B cell (primary cell): ENCODE measurements at regions not wholly inside any gene's neighbourhood (a gene's known extent, or its start where the extent isn't known, plus 50 kb on each side); places are given as distances from the start of the nearest gene placed in this dataset.

ENCODE experiments used
- ATAC-seq: fragments of 200-7000 bp; cut with Tn5 transposase; one replicate; pipeline ENCODE4 v1.10.0; 2021; ENCODE audit warnings: low read depth, mild to moderate bottlenecking, moderate number of reproducible peaks, moderate library complexity
- CTCF ChIA-PET: fragments of 350-600 bp; sonication (Branson Sonifier 250); formaldehyde crosslinking; loops from one replicate; lab custom pipeline; 2021; ENCODE audit warnings: antibody characterized with exemption, inconsistent platforms; lab: Charles Lee
- POLR2A ChIA-PET: fragments of 350-600 bp; sonication (Branson Sonifier 250); formaldehyde crosslinking; loops from one replicate; lab custom pipeline; 2021; ENCODE audit warnings: antibody characterized with exemption; lab: Charles Lee
- DNase-seq: peaks from one replicate; pipeline ENCODE4 v3.0.0; 2013
- H2AFZ ChIP-seq: 2 replicates; pipeline ENCODE4 v1.6.1; 2012; ENCODE audit warnings: mild to moderate bottlenecking, low read depth, low read length; ENCODE audit not compliant: insufficient read depth, poor library complexity, severe bottlenecking
- H3K27ac ChIP-seq, 2 donors: 1 replicate in 1 of 2; 2 replicates in 1 of 2; pipeline ENCODE4 v1.5.1; 2012 to 2013; ENCODE audit warnings: low read length in 2 of 2, mild to moderate bottlenecking in 2 of 2, moderate library complexity in 1 of 2
- H3K27me3 ChIP-seq, 4 experiments: fragments of 200-600 bp in 1 of 4; sonication (generic) in 1 of 4; replicated peaks in 1 of 4; 1 replicate in 2 of 4; 2 replicates in 2 of 4; pipeline versions ENCODE4 v1.6.1 to v1.7.0; 2013 to 2016; ENCODE audit warnings: low read length in 3 of 4, mild to moderate bottlenecking in 2 of 4, mixed read lengths in 1 of 4, moderate library complexity in 1 of 4; ENCODE audit not compliant: insufficient read depth in 4 of 4, control insufficient read depth in 3 of 4; ENCODE audit errors: control extremely low read depth in 1 of 4
- H3K36me3 ChIP-seq, 2 experiments: replicated peaks in 1 of 2; 1 replicate in 1 of 2; 2 replicates in 1 of 2; pipeline versions ENCODE4 v1.6.1 to v1.7.1; 2013; ENCODE audit warnings: low read length in 1 of 2; ENCODE audit not compliant: insufficient read depth in 2 of 2, control insufficient read depth in 1 of 2; ENCODE audit errors: control extremely low read depth in 1 of 2, extremely low read depth in 1 of 2
- H3K4me1 ChIP-seq, 2 donors: fragments of 200-600 bp in 1 of 2; sonication (generic) in 1 of 2; 1 replicate in 1 of 2; 2 replicates in 1 of 2; pipeline versions ENCODE4 v1.5.1 to v1.6.1; 2013 to 2017; ENCODE audit warnings: low read length in 2 of 2; ENCODE audit not compliant: control insufficient read depth in 2 of 2, insufficient read depth in 2 of 2
- H3K4me2 ChIP-seq: replicated peaks from 2 replicates; pipeline ENCODE3; 2012; ENCODE audit warnings: mild to moderate bottlenecking, low read depth, low read length; ENCODE audit not compliant: poor library complexity, severe bottlenecking
- H3K4me3 ChIP-seq, 5 experiments: fragments of 200-600 bp in 1 of 5; sonication (generic) in 1 of 5; 1 replicate in 3 of 5; 2 replicates in 2 of 5; pipeline versions ENCODE4 v1.5.1 to v1.7.0; 2011 to 2016; ENCODE audit warnings: low read length in 4 of 5, mild to moderate bottlenecking in 4 of 5, low read depth in 2 of 5, control low read depth in 1 of 5, moderate library complexity in 1 of 5; ENCODE audit not compliant: insufficient read depth in 1 of 5; ENCODE audit errors: control extremely low read depth in 1 of 5, extremely low read depth in 1 of 5
- H3K79me2 ChIP-seq: fragments of 200-600 bp; sonication (generic); one replicate; pipeline ENCODE4 v1.6.0; 2016; ENCODE audit warnings: low read length; ENCODE audit not compliant: control insufficient read depth, insufficient read depth
- H3K9ac ChIP-seq: fragments of 200-600 bp; sonication (generic); 2 replicates; pipeline ENCODE4 v1.6.1; 2017; ENCODE audit warnings: mild to moderate bottlenecking, low read length, moderate library complexity
- H3K9me3 ChIP-seq, 3 donors: one replicate each; pipeline versions ENCODE4 v1.6.1 to v1.7.1; 2013; ENCODE audit warnings: low read length in 2 of 3; ENCODE audit not compliant: control insufficient read depth in 2 of 3, insufficient read depth in 1 of 3; ENCODE audit errors: control extremely low read depth in 1 of 3
- H4K20me1 ChIP-seq: 2 replicates; pipeline ENCODE4 v1.6.0; 2012; ENCODE audit warnings: mild to moderate bottlenecking, low read length; ENCODE audit not compliant: insufficient read depth, control insufficient read depth, poor library complexity, severe bottlenecking
- H3K27ac Mint-ChIP-seq: one replicate; pipeline ENCODE4 v1.8.0; 2021; ENCODE audit warnings: mixed read lengths
- H3K27me3 Mint-ChIP-seq: one replicate; pipeline ENCODE4 v1.8.0; 2021; ENCODE audit warnings: mixed read lengths
- H3K4me1 Mint-ChIP-seq: one replicate; pipeline ENCODE4 v1.8.0; 2021; ENCODE audit warnings: mixed read lengths
- H3K4me3 Mint-ChIP-seq: one replicate; pipeline ENCODE4 v1.8.0; 2021; ENCODE audit warnings: mixed read lengths
- H3K9me3 Mint-ChIP-seq: one replicate; pipeline ENCODE4 v1.8.0; 2022; ENCODE audit warnings: mixed read lengths; ENCODE audit not compliant: insufficient read depth
- EZH2 ChIP-seq: IDR thresholded peaks from 2 replicates; pipeline ENCODE4 v1.6.1; 2012; ENCODE audit warnings: borderline replicate concordance, low read depth, mild to moderate bottlenecking, moderate library complexity, low read length; ENCODE audit not compliant: insufficient read depth, poor library complexity, severe bottlenecking
- WGBS: methylation state at CpG from one replicate; pipeline ENCODE4 v1.1.5; 2013; ENCODE audit warnings: missing lambda C conversion rate; ENCODE audit not compliant: insufficient coverage; 5-methylcytosine and 5-hydroxymethylcytosine counted together
- intact Hi-C: fragments of 100-400 bp; cut with micrococcal nuclease; formaldehyde crosslinking; loops from one replicate; pipeline ENCODE4 v1.10.0; 2022
- TF ChIP-seq, protein P1 (sequence below): fragments of 200-600 bp; IDR thresholded peaks from one replicate; pipeline ENCODE4 v1.8.0; 2022; ENCODE audit warnings: antibody characterized with exemption, mild to moderate bottlenecking

DNA sequence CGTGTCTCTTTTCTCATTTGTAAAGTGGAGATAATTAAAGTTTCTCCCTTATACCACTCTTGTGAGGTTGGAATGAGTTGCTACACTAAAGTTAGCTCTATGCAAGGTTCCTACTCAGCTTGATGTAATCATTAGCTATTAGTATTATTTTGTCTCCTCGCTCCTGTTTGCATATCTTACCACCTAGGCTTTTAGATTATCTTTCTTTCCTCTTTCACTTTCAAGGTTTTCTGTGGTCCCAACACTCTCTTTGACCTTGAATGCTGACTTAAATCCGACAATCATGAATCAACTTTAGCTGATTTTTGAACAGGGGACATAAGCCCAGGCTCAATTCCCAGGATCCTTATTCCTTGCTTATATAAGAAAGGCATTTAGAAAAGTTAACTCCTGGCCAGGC lies 769.7 kb upstream of the GRM7 start:
- Mint-ChIP-seq H3K27me3 (no peaks in the 10 kb centered on the region), H3K4me1 (no peaks in the 10 kb centered on the region), H3K9me3 (no peaks in the 10 kb centered on the region), H3K27ac (no peak overlapping the region), H3K4me3 (no peak overlapping the region)
- Histone ChIP-seq H3K9me3 (peaks cover 0 to 4% (median 0%) of the 10 kb centered on the region in 3 donors), H3K4me3 (no peak overlapping the region), H3K9ac (no peak overlapping the region), H3K4me1 (no peaks in the 10 kb centered on the region), H3K27me3 (no peaks in the 10 kb centered on the region), H4K20me1 (no peaks in the 10 kb centered on the region), H3K36me3 (no peaks in the 10 kb centered on the region), H3K4me2 (no peak overlapping the region), H3K79me2 (no peaks in the 10 kb centered on the region), H2AFZ (no peak overlapping the region), H3K27ac (no peak overlapping the region)
- WGBS: no CpG with 5 or more reads among the region's 3 CpGs
- DNase-seq: no peak
- no peak for TF ChIP-seq EZH2
- TF ChIP-seq, protein P1, sequence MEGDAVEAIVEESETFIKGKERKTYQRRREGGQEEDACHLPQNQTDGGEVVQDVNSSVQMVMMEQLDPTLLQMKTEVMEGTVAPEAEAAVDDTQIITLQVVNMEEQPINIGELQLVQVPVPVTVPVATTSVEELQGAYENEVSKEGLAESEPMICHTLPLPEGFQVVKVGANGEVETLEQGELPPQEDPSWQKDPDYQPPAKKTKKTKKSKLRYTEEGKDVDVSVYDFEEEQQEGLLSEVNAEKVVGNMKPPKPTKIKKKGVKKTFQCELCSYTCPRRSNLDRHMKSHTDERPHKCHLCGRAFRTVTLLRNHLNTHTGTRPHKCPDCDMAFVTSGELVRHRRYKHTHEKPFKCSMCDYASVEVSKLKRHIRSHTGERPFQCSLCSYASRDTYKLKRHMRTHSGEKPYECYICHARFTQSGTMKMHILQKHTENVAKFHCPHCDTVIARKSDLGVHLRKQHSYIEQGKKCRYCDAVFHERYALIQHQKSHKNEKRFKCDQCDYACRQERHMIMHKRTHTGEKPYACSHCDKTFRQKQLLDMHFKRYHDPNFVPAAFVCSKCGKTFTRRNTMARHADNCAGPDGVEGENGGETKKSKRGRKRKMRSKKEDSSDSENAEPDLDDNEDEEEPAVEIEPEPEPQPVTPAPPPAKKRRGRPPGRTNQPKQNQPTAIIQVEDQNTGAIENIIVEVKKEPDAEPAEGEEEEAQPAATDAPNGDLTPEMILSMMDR: no peak
- intact Hi-C loops: no loop called here
- POLR2A ChIA-PET: no interaction called here
- CTCF ChIA-PET: no interaction called here
- ATAC-seq: no peak

GRCh38 chr3:6095006-6095405 lies 765.9 kb upstream of the GRM7 start:
- no peak overlapping the region for H3K4me2 ChIP-seq
- ChIA-PET POLR2A (no interaction called here), CTCF (no interaction called here)
- TF ChIP-seq EZH2: no peak
- TF ChIP-seq, protein P1: no peak
- ATAC-seq: no peak
- Mint-ChIP-seq H3K9me3 (no peaks in the 10 kb centered on the region), H3K4me1 (no peaks in the 10 kb centered on the region), H3K27ac (no peak overlapping the region), H3K4me3 (no peak overlapping the region), H3K27me3 (no peaks in the 10 kb centered on the region)
- H3K27me3 ChIP-seq: no peaks in the 10 kb centered on the region
- no peaks in the 10 kb centered on the region for H3K4me1 ChIP-seq
- whole genome bisulfite sequencing: no CpG with 5 or more reads among the region's 1 CpG
- H3K9me3 ChIP-seq: peaks cover 0 to 4% (median 0%) of the 10 kb centered on the region in 3 donors
- H4K20me1 ChIP-seq: no peaks in the 10 kb centered on the region
- intact Hi-C loops: no loop called here
- no peaks in the 10 kb centered on the region for H3K36me3 ChIP-seq
- no peak overlapping the region for H2AFZ ChIP-seq
- H3K4me3 ChIP-seq: no peak overlapping the region
- H3K9ac ChIP-seq: no peak overlapping the region
- H3K79me2 ChIP-seq: no peaks in the 10 kb centered on the region
- no peak for DNase-seq
- no peak overlapping the region for H3K27ac ChIP-seq
